Retinal pigment epithelial cell (primary cell): ENCODE measurements at regions not wholly inside any gene's neighbourhood (a gene's known extent, or its start where the extent isn't known, plus 50 kb on each side); places are given as distances from the start of the nearest gene placed in this dataset.

Experiments
- DNase-seq: peaks from one replicate; pipeline ENCODE4 v3.0.0-alpha.2; 2010; ENCODE audit warnings: low read depth
- H3K4me3 ChIP-seq: 2 replicates; pipeline ENCODE4 v1.5.1; 2011; ENCODE audit warnings: mild to moderate bottlenecking, low read length, control low read depth, moderate library complexity
- TF ChIP-seq, protein P1 (sequence below): conservative IDR thresholded peaks from 2 replicates; pipeline ENCODE4 v1.5.1; 2011; ENCODE audit warnings: low read depth, low read length, control low read depth, inconsistent platforms

DNA sequence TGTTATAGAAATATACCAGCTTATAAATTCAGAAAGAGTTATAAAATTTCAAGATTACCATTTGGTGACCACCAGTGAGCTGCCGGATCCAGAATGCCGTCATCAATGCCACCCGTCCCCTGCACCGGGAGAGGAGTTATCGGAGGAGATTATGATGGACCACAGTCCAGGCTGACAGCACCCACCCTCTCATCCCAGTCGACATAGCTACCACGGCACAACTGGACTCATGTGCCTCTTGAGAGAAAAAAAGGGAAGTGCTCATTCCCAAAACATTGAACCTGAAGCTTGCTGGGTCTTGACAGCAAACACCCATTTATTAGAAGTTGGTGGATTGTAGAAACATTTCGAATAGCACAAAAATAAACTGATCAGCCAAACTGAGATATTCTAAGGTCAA lies 1331.5 kb downstream of the TBC1D22A start:
- no peak for DNase-seq
- H3K4me3 ChIP-seq: no peak overlapping the region
- TF ChIP-seq, protein P1, sequence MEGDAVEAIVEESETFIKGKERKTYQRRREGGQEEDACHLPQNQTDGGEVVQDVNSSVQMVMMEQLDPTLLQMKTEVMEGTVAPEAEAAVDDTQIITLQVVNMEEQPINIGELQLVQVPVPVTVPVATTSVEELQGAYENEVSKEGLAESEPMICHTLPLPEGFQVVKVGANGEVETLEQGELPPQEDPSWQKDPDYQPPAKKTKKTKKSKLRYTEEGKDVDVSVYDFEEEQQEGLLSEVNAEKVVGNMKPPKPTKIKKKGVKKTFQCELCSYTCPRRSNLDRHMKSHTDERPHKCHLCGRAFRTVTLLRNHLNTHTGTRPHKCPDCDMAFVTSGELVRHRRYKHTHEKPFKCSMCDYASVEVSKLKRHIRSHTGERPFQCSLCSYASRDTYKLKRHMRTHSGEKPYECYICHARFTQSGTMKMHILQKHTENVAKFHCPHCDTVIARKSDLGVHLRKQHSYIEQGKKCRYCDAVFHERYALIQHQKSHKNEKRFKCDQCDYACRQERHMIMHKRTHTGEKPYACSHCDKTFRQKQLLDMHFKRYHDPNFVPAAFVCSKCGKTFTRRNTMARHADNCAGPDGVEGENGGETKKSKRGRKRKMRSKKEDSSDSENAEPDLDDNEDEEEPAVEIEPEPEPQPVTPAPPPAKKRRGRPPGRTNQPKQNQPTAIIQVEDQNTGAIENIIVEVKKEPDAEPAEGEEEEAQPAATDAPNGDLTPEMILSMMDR: no peak

DNA sequence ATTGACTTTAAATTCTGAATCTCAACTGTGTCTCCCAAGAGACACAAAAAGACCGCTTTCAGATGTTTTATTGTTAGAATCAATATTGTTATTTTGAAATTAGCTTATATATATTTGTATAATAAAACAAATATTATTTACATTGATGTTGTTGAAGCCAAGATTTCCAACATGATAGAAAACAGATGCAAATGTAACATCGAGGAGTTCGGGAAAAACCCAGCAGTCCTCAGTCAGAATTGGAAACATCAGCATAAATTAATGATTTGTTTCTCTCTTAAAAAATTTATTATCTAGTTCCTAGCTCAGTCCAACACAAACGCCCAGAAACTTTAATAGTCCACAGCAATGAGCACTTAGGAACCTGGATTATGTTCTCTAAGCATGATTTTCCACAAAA lies 1330.4 kb downstream of the TBC1D22A start:
- no peak for DNase-seq
- no peak overlapping the region for H3K4me3 ChIP-seq
- TF ChIP-seq, protein P1: no peak

DNA sequence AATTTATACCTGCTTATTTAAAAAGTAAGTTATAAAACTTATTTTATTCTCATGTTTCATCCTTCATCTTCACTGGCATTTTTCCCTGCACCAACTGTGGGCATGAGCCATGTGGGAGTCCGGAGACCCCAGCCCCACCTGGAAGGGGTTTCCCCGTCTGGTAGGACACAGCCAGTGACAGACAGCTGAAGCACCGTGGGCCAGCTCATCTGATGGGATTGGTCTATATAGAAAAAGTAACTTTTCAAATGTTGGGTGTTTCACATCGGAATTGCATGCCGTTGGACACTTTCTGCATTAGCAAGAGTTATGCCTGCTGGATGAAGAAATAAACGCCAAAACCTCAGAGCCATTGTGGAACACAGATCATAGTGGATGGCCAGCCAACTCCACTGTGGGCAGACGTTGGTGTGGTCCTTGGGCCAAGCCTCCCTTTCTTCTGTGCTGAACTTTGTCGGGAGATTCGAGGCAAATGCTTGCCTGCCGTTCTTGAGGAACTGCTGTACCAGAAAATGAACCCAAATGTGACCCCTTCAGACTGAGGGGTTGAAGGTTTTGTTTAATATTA lies 1329.3 kb downstream of the TBC1D22A start:
- DNase-seq: no peak
- TF ChIP-seq, protein P1: no peak
- H3K4me3 ChIP-seq: no peak overlapping the region

DNA sequence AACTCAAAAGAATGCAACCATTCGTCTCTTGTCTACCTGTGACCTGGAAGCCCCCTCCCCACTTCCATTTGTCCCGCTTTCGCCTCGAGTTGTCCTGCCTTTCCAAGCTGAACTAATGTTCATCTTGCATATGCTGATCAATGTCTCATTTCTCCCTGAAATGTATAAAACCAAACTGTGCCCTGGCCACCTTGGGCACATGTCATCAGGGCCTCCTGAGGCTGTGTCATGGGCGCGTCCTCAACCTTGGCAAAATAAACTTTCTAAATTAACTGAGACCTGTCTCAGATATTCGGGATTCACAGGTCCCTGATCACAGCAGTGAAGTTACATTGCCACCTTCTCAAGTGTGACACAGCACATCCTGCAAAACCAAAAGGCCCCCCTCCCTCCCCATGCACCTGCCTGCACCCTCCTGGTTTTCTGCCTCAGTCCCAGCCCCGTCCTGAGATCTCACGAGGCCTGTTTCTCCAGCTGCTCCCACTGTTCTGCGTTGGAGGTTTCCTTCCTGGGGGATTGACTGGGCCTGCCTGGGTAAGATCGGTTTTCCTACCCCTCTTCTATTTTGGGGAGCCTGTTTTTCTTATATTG lies 1328.7 kb downstream of the TBC1D22A start:
- no peak for DNase-seq
- H3K4me3 ChIP-seq: no peak overlapping the region
- TF ChIP-seq, protein P1: no peak

DNA sequence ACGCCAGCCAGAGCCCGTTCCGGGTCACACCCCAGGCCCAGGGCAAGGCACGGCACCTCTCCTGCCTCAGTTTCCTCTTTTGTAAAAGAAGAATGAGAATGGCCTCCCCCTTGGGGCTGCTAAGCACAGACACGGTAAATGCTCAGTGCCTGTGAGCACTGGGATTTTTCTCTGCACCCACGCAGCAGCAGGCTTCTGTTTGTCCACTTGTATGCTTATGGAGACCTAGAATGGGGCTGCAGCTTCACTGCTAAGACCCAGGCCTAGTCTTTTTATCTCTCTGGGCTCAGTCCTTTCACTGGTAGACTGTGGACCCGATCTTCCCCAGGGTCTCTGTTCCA lies 1327.9 kb downstream of the TBC1D22A start:
- no peak for DNase-seq
- no peak overlapping the region for H3K4me3 ChIP-seq
- TF ChIP-seq, protein P1: no peak

DNA sequence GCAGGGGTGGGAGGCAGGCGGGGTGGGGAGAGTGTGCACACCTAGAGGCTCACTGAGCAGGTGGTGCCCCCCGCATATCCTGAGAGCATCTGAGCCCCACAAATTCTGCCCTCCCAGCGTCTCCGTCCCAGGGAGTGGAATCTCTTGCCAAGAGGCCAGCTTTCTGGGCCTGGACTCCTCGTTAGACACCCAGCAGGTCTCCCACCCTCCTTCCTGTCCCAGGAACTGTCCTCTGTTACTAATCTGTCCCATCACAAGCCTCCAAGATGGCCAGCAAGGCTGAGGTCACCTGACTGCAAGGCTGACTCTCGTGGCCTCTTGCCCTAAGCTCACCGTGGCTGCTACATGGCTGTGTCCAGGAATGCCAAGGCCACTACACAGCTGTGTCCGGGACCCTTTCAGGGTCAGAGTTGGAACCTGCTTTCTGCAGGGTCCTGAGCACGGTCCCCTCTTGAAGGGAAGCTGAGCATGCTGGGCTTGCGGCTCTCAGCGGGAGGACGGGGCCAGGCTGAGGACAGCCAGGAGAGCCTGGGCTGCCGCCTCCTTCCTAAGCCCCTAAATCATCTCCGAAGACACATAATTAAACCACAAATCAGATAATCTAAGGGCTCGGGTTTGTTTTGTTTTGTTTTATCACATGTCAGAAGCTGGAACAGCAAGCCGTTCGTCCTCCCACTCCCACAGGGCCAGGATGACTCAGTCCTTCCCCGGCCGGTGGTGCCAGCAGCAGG lies 1327.3 kb downstream of the TBC1D22A start:
- H3K4me3 ChIP-seq: no peak overlapping the region
- TF ChIP-seq, protein P1: no peak
- DNase-seq: no peak
